ENCODE measurements at regions not wholly inside any gene's neighbourhood (a gene's known extent, or its start where the extent isn't known, plus 50 kb on each side); places are given as distances from the start of the nearest gene placed in this dataset.
"Not testable (repeated sequence)": the region's sequence is repeated elsewhere in the genome, so short reads cannot be mapped to it uniquely, and the experiment has no call there.

- not testable (repeated sequence) for DNase-seq
These were observed 114.5 kb upstream of the CHD1 start for GRCh38 chr5:99043257-99043656.

DNA sequence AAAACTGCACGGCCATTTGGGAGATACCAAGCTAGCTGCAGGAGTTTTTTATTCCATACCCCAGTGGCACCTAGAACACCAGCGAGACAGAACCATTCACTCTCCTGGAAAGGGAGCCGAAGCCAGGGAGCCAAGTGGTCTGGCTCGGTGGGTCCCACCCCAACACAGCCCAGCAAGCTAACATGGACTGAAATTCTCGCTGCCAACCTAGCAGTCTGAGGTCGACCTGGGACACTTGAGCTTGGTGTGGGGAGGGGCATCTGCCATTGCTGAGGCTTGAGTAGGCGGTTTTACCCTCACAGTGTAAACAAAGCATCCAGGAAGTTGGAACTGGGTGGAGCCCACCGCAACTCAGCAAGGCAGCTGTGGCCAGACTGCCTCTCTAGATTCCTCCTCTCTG lies 108.9 kb upstream of the CHD1 start:
- peak; percentile 26 for DNase-seq

- DNase-seq = no peak
These were observed 107.1 kb upstream of the CHD1 start for GRCh38 chr5:99035942-99036341.

- no peak for DNase-seq
These were observed 105.5 kb upstream of the CHD1 start for GRCh38 chr5:99034336-99034735.

DNA sequence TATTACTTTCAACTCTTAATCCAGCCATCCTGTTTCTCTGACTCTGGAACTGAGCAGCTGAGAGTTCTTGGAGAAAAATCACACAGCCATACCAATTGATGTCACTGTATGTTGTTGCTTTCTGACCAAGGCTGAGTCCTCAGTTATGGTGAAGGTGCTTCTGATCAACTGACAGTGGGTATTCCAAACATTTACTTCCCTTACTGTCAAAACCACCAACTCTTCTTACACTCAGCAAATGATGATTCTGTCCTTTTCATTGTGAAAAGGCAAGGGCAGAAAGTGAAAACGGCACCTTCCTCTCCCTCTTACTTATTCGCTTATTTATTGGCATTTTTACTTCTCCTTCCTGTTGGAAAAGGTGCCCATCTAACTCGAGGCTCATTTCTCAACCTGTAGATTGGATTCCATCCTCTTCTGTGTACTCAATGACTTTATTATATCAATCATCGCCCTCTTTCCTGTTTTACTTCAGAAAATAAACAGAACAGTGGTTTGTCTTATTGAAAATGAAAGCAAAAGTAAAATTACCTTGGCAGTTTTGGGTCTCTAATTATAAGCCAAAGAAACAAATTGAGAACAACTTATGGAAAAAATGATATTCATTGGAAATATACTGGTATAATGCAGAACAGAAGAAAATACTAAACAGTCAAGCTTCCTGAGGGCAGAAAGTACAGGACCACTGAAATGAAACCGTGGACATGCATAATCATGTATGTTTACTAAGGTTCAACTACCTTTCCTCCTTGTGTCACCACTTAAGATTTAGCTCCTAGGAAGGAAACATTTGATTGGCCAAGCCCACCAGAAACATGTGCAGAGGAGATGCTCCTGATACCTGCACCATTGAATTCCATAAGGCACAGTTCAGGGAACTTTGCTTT lies 104.5 kb upstream of the CHD1 start:
- DNase-seq = peak; percentile 34

GRCh38 chr5:99032234-99033013 lies 103.6 kb upstream of the CHD1 start:
- DNase-seq = peak; percentile 54

DNA sequence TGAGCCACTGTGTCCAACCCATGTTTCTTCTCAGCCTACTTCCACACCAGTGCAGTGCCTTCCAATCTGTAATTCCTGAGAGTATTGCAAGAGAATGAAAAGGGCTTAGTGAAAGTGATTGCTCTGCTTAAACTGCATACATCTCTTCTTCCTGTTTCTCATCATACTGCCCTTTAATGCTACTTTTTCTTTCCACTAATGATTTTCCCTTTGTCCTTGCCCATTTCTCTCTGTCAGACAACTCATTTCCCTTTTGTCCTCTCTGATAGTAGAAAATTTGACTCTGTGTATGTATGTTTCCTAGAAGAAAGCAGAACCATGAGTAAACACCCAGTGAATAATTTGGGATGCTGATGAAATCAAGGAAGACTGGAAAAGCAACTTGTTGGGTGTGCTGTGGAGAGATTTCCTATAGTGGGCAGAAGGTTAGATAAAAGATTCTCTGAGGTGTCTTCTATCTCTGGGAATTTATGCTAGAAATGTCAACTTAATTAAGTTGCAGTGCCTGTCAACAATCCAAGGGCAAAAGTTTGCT lies 102.2 kb upstream of the CHD1 start:
- no peak for DNase-seq

- DNase-seq = no peak
These were observed 100.4 kb upstream of the CHD1 start for GRCh38 chr5:99029172-99029571.

DNA sequence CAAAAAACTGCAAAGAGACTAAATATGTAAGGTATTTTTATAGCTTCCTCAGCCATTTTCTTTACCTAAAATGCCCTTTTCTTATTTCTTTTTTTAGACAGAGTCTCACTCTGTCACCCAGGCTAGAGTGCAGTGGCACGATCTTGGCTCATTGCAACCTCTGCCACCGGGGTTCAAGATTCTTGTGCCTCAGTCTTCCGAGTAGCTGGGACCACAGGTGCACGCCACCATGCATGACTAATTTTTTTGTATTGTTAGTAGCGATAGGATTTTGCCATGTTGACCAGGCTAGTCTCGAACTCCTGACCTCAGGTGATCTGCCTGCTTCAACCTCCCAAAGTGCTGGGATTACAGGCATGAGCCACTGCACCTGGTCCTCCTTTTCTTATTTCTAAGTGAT lies 99.4 kb upstream of the CHD1 start:
- not testable (repeated sequence) for DNase-seq

DNA sequence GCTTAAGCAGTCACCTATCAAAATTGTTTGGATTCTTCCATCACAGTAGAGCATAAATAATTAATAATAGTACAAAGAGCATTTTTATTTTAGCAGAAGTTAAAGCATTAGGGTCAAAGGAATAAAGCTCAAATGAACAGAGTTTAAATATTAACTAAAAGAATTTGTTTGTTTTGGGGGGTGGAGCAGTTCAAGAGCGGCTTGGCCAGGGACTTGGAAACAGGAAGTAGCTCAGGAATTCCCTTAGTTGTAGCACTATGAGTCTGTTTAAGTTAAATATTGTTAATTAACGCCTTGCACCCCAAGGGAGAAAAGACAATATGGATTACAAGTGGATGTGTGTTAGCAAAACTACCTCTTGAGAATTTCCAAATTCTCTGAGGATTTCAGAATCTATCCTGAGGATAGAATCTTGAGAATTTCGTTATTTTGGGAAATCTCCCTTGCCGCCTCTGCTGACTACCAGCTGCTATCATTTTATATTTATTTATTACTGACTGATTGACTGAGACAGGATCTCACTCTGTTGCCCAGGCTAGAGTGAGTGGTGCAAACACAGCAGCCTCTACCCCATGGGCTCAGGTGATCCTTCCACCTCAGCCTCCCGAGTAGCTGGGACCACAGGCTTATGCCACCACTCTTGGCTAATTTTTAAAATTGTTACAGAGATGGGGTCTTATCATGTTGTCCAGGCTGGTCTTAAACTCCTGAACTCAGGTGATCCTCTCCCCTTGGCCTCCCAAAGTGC lies 96.7 kb upstream of the CHD1 start:
- DNase-seq = no peak

DNA sequence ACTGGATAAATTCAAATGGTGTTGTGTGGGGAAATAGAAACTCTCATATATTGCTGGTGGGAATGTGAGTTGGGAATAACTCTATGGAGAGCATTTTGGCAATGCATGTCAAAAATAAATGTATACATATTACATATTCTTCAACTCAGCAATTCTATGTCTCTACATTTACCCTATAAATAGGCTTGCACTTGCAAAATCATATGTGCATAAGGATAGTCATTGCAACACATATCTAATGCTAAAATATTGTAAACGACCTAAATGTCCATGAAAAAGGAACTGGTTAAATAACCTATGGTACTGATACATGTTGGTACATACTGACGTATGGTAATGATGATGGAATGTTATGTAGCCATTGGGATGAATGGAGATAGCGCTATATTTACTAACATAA lies 94.5 kb upstream of the CHD1 start:
- no peak for DNase-seq

- no peak for DNase-seq
These were observed 93.4 kb upstream of the CHD1 start for GRCh38 chr5:99022250-99022649.

- no peak for DNase-seq
These were observed 91.9 kb upstream of the CHD1 start for GRCh38 chr5:99020698-99021048.

- DNase-seq = no peak
These were observed 91.2 kb upstream of the CHD1 start for GRCh38 chr5:99019812-99020697.

- DNase-seq = no peak
These were observed 90.4 kb upstream of the CHD1 start for GRCh38 chr5:99019254-99019653.

GRCh38 chr5:99010294-99010693 lies 81.5 kb upstream of the CHD1 start:
- DNase-seq = no peak

DNA sequence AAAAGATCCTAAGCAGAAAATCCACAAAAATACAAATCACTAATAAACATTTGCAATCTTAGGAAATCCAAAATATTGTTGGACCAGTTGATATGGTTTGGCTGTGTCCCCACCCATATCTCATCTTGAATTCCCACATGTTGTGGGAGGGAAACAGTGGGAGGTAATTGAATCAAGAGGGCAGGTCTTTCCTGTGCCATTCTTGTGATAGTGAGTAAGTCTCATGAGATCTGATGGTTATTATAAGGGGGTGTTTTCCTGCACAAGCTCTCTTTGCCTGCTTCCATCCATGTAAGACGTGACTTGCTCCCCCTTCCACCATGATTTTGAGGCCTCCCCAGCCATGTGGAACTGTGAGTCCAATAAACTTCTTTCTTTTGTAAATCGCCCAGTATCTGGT lies 79.2 kb upstream of the CHD1 start:
- not testable (repeated sequence) for DNase-seq

DNA sequence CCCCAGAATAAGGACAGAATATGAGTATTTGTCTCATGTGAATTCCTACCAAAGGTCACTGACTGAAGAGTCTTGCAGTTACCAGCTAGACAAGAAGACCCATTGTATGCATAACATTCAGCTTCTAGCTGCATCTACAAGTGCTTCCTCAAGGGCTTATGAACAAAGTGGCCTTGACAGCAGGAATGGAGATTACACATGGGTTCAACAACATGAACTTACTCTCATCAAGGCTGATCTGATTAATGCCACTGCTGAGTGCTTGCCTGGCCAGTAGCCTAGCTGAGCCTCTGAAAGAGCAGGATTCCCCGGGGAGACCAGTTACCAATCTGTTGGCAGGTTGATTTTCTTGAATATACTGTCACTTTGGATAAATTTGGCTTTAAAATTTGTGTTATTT lies 76.7 kb upstream of the CHD1 start:
- DNase-seq = no peak

DNA sequence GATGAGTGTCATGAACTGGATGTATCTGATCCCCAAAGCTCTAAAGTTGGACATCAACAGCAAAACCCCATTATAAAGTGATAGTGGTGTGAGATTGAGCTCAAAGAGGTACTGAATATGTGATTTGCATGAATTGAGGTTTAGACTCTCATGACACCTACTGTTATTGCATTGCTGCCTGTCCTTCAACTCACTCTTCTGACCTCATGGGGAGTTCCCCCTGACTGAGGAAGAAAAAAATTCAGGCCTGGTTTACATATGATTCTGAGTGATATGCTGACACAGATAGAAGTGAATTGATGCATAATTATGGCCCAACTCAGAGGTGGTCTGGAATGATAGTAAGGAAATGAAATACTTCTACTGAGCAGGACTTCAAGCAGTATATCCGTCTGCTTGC lies 76.2 kb upstream of the CHD1 start:
- DNase-seq = peak; percentile 34

DNA sequence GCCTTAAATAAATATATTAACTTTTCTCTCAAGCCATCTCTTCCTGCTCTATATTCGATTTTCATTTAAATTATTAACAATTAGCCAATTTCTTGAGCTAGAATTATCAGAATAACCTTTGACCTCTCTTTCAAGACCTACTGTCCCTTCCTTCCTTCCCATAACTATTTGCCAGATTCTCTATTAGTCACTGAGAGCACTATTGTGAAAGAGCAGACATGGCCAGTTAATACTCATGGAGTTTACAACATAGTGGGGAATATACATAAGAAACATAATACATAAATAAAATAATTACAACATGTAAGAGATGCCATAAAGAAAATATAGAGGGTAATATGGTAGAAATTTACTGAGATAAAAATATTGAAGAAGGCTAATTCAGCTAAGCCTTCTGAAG lies 72.1 kb upstream of the CHD1 start:
- DNase-seq = no peak

- DNase-seq = no peak
These were observed 71.4 kb upstream of the CHD1 start for GRCh38 chr5:99000221-99000620.

DNA sequence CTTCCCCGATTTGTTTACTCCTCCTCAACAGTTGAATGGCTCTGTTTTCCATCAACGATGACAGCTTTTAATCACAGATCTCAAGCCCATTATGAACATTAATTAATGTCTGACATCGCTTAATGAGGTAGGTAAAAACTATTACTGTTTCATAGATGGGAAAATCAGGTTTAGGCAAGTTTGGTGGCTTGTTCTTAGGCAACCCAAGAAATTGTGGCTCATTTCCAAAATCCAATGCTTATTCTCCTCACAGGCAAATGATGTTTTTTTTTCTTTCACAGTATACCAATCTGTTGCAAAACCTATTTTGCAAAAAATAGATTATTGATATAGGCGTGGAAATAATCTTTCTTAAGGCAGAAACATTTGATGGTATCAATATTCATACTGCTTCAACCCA lies 70.8 kb upstream of the CHD1 start:
- no peak for DNase-seq

Data from activated CD4-positive, alpha-beta T cell treated with anti-CD3 and anti-CD28 coated beads, Interleukin-2, amount 50 U/mL, for 16 hours (primary cell).